Naive thymus-derived CD4-positive, alpha-beta T cell (primary cell): ENCODE measurements at regions not wholly inside any gene's neighbourhood (a gene's known extent, or its start where the extent isn't known, plus 50 kb on each side); places are given as distances from the start of the nearest gene placed in this dataset.
"Not testable (repeated sequence)": the region's sequence is repeated elsewhere in the genome, so short reads cannot be mapped to it uniquely, and the experiment has no call there.

ENCODE experiments used
- ATAC-seq: fragments of 150-1000 bp; cut with Tn5 transposase; 2 replicates; pipeline ENCODE4 v1.10.0; 2021; ENCODE audit warnings: mild to moderate bottlenecking, moderate library complexity
- CTCF ChIA-PET: fragments of 350-600 bp; sonication (Branson Sonifier 250); formaldehyde crosslinking; loops from one replicate; lab custom pipeline; 2021; ENCODE audit warnings: antibody characterized with exemption; lab: Charles Lee
- POLR2A ChIA-PET: fragments of 350-600 bp; sonication (Branson Sonifier 250); formaldehyde crosslinking; loops from one replicate; lab custom pipeline; 2021; ENCODE audit warnings: antibody characterized with exemption, inconsistent platforms; lab: Charles Lee
- DNase-seq, 9 donors: peaks; one replicate each; pipeline versions ENCODE4 v3.0.0 to v3.0.0-alpha.2; 2020 to 2022; ENCODE audit warnings: mixed read lengths in 1 of 9
- H3K27ac ChIP-seq: one replicate; pipeline ENCODE4 v1.7.0; 2013; ENCODE audit warnings: mild to moderate bottlenecking, low read depth, low read length, moderate library complexity
- H3K27me3 ChIP-seq, 2 donors: one replicate each; pipeline ENCODE4 v1.7.0; 2013; ENCODE audit warnings: low read length in 2 of 2, mild to moderate bottlenecking in 2 of 2, moderate library complexity in 2 of 2; ENCODE audit not compliant: control insufficient read depth in 2 of 2, insufficient read depth in 2 of 2
- H3K36me3 ChIP-seq, 3 experiments: 1 replicate in 2 of 3; 2 replicates in 1 of 3; pipeline ENCODE4 v1.7.0; 2013; ENCODE audit warnings: low read length in 3 of 3, mild to moderate bottlenecking in 3 of 3, moderate library complexity in 1 of 3; ENCODE audit not compliant: insufficient read depth in 3 of 3, control insufficient read depth in 2 of 3
- H3K4me1 ChIP-seq, 2 donors: one replicate each; pipeline ENCODE4 v1.7.0; 2013; ENCODE audit warnings: low read length in 2 of 2, mild to moderate bottlenecking in 2 of 2, moderate library complexity in 1 of 2; ENCODE audit not compliant: control insufficient read depth in 2 of 2, insufficient read depth in 2 of 2
- H3K4me3 ChIP-seq: 2 replicates; pipeline ENCODE4 v1.7.0; 2013; ENCODE audit warnings: mild to moderate bottlenecking, low read length
- H3K9me3 ChIP-seq, 3 experiments: 1 replicate in 2 of 3; 2 replicates in 1 of 3; pipeline ENCODE4 v1.7.0; 2013; ENCODE audit warnings: low read length in 3 of 3; ENCODE audit not compliant: control insufficient read depth in 2 of 3
- H3K27ac Mint-ChIP-seq, 9 donors: one replicate each; pipeline ENCODE4 v1.8.0; 2020 to 2022; ENCODE audit warnings: mixed read lengths in 9 of 9, mild to moderate bottlenecking in 8 of 9, moderate library complexity in 5 of 9, inconsistent platforms in 2 of 9
- H3K27me3 Mint-ChIP-seq, 5 donors: one replicate each; pipeline ENCODE4 v1.8.0; 2021 to 2022; ENCODE audit warnings: mixed read lengths in 5 of 5, mild to moderate bottlenecking in 1 of 5
- H3K36me3 Mint-ChIP-seq, 5 donors: one replicate each; pipeline ENCODE4 v1.8.0; 2020 to 2022; ENCODE audit warnings: mixed read lengths in 5 of 5, mild to moderate bottlenecking in 3 of 5, inconsistent platforms in 1 of 5
- H3K4me1 Mint-ChIP-seq, 7 donors: one replicate each; pipeline ENCODE4 v1.8.0; 2020 to 2022; ENCODE audit warnings: mixed read lengths in 7 of 7, mild to moderate bottlenecking in 3 of 7, inconsistent platforms in 1 of 7
- H3K4me3 Mint-ChIP-seq, 10 donors: one replicate each; pipeline ENCODE4 v1.8.0; 2020 to 2022; ENCODE audit warnings: mild to moderate bottlenecking in 10 of 10, mixed read lengths in 10 of 10, moderate library complexity in 6 of 10, inconsistent platforms in 2 of 10
- H3K9me3 Mint-ChIP-seq, 11 donors: one replicate each; pipeline ENCODE4 v1.8.0; 2020 to 2022; ENCODE audit warnings: mixed read lengths in 11 of 11, mild to moderate bottlenecking in 4 of 11, inconsistent platforms in 1 of 11, moderate library complexity in 1 of 11
- intact Hi-C, 2 donors: fragments of 100-400 bp; cut with micrococcal nuclease; formaldehyde crosslinking; loops; one replicate each; pipeline ENCODE4 v1.15.1; 2023

GRCh38 chr18:38186491-38186890 is 620.9 kb upstream of the CELF4 start:
- H3K36me3 Mint-ChIP-seq: no peaks in the 10 kb centered on the region
- Histone ChIP-seq H3K9me3 (no peaks in the 10 kb centered on the region), H3K4me3 (no peak overlapping the region), H3K27ac (no peak overlapping the region), H3K27me3 (no peaks in the 10 kb centered on the region), H3K36me3 (no peaks in the 10 kb centered on the region), H3K4me1 (no peaks in the 10 kb centered on the region)
- ChIA-PET CTCF (no interaction called here), POLR2A (no interaction called here)
- H3K4me3 Mint-ChIP-seq: no peak overlapping the region
- no peak for ATAC-seq
- peaks cover 0 to 13% (median 5%) of the 10 kb centered on the region in 11 donors for H3K9me3 Mint-ChIP-seq
- H3K4me1 Mint-ChIP-seq: no peaks in the 10 kb centered on the region
- H3K27me3 Mint-ChIP-seq: no peaks in the 10 kb centered on the region
- no peak overlapping the region for H3K27ac Mint-ChIP-seq
- no peak for DNase-seq
- intact Hi-C loops: no loop called here

GRCh38 chr18:38174594-38174993 is 609.0 kb upstream of the CELF4 start:
- Mint-ChIP-seq H3K9me3 (peaks cover 0 to 15% (median 0%) of the 10 kb centered on the region in 11 donors), H3K4me3 (no peak overlapping the region), H3K36me3 (no peaks in the 10 kb centered on the region), H3K4me1 (no peaks in the 10 kb centered on the region), H3K27me3 (no peaks in the 10 kb centered on the region), H3K27ac (no peak overlapping the region)
- no peaks in the 10 kb centered on the region for H3K36me3 ChIP-seq
- H3K4me1 ChIP-seq: no peaks in the 10 kb centered on the region
- DNase-seq: no peak
- H3K27me3 ChIP-seq: no peaks in the 10 kb centered on the region
- ATAC-seq: no peak
- CTCF ChIA-PET: no interaction called here
- POLR2A ChIA-PET: interaction anchor here (0.6 kb wide), 1 partner anchor 9 kb away, joined by 5 read pairs; no protein-coding TSS in a partner anchor
- no peaks in the 10 kb centered on the region for H3K9me3 ChIP-seq
- intact Hi-C loops: loop anchor here in 1 of 2 donors (10.0 kb wide), 1 partner anchor 60 kb away; no protein-coding TSS in a partner anchor
- H3K27ac ChIP-seq: no peak overlapping the region
- no peak overlapping the region for H3K4me3 ChIP-seq

DNA sequence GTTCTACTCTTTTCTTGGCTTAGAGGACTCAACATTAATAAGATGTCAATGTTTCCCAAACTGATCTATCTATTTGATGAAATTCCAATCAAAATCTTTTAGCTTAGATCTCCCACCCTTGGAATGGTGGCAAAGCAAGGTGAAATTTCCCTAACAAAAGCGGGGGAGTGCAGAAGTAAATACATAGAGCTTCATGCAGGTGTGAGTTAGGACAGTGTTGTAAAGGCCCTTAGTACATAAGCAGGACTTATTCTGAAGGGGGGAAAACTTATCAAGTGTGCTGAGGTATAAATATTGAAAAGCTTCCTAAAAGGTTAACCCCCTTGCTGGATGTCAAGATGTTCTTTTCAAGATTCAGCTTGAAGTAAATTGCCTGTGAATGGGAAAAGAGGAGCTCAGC is 608.6 kb upstream of the CELF4 start:
- intact Hi-C loops: loop anchor here in 1 of 2 donors (10.0 kb wide), 1 partner anchor 59 kb away; no protein-coding TSS in a partner anchor

DNA sequence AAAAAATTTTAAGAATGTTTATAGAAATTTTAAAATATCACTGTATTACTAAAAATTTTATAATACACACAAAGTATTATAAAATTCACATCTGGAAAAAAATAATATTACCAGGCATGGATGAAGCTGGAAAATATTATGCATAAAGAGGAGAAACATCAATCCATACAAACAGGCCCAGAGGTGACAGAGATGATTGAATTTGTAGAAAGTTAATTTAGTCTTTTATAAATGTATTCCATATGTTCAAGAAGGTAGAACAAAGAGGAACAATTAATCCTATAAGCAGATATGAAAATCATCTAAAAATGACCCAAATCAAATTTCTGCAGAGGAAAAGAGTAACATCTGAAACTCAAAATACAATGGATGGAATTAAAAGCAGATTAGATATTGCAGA is 605.2 kb upstream of the CELF4 start:
- Histone ChIP-seq H3K4me3 (no peak overlapping the region), H3K9me3 (no peaks in the 10 kb centered on the region), H3K27me3 (no peaks in the 10 kb centered on the region), H3K27ac (no peak overlapping the region), H3K36me3 (no peaks in the 10 kb centered on the region), H3K4me1 (no peaks in the 10 kb centered on the region)
- no peak overlapping the region for H3K27ac Mint-ChIP-seq
- ATAC-seq: no peak
- DNase-seq: no peak
- ChIA-PET POLR2A (no interaction called here), CTCF (no interaction called here)
- H3K36me3 Mint-ChIP-seq: no peaks in the 10 kb centered on the region
- H3K4me1 Mint-ChIP-seq: no peaks in the 10 kb centered on the region
- H3K4me3 Mint-ChIP-seq: no peak overlapping the region
- H3K9me3 Mint-ChIP-seq: peaks cover 0 to 15% (median 0%) of the 10 kb centered on the region in 11 donors
- H3K27me3 Mint-ChIP-seq: no peaks in the 10 kb centered on the region
- intact Hi-C loops: loop anchor here in 1 of 2 donors (10.0 kb wide), 1 partner anchor 56 kb away; no protein-coding TSS in a partner anchor

More for the DNA sequence above, 608.6 kb upstream of the CELF4 start:
- Histone ChIP-seq H3K36me3 (no peaks in the 10 kb centered on the region), H3K27me3 (no peaks in the 10 kb centered on the region), H3K4me1 (no peaks in the 10 kb centered on the region), H3K9me3 (no peaks in the 10 kb centered on the region), H3K4me3 (no peak overlapping the region), H3K27ac (no peak overlapping the region)
- Mint-ChIP-seq H3K27me3 (no peaks in the 10 kb centered on the region), H3K36me3 (no peaks in the 10 kb centered on the region), H3K4me1 (no peaks in the 10 kb centered on the region), H3K27ac (no peak overlapping the region), H3K4me3 (no peak overlapping the region), H3K9me3 (peaks cover 0 to 15% (median 0%) of the 10 kb centered on the region in 11 donors)
- CTCF ChIA-PET: no interaction called here
- no peak for DNase-seq
- ATAC-seq: no peak
- POLR2A ChIA-PET: interaction anchor here (0.6 kb wide), 1 partner anchor 9 kb away, joined by 5 read pairs; no protein-coding TSS in a partner anchor

DNA sequence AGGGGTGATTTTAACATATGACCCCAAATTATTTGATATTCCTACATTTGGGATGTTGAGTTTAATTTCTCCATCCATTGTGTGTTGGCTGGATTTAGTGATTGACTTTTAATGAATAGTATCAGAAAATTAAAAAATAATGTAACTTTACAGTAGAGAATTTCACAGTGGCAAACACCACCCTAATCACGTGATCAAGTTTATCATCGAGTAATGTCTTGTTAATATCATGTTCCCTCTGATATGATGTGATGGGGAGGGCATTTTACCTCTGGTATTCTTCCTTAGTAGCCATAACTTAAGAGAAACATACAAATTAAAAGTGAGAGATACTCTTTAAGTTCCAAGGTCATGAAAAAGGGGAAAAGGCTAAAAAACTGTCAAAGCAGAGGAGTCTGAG is 602.0 kb upstream of the CELF4 start:
- Mint-ChIP-seq H3K27ac (no peak overlapping the region), H3K9me3 (peaks cover 0 to 9% (median 0%) of the 10 kb centered on the region in 11 donors), H3K4me3 (no peak overlapping the region), H3K36me3 (no peaks in the 10 kb centered on the region), H3K4me1 (no peaks in the 10 kb centered on the region), H3K27me3 (no peaks in the 10 kb centered on the region)
- DNase-seq (no peak), ATAC-seq (no peak)
- H3K27ac ChIP-seq: no peak overlapping the region
- ChIA-PET POLR2A (no interaction called here), CTCF (interaction anchor here (0.6 kb wide), 1 partner anchor 9 kb away, joined by 6 read pairs; no protein-coding TSS in a partner anchor)
- intact Hi-C loops: no loop called here
- H3K4me3 ChIP-seq: no peak overlapping the region
- no peaks in the 10 kb centered on the region for H3K27me3 ChIP-seq
- H3K36me3 ChIP-seq: no peaks in the 10 kb centered on the region
- H3K9me3 ChIP-seq: no peaks in the 10 kb centered on the region
- no peaks in the 10 kb centered on the region for H3K4me1 ChIP-seq

DNA sequence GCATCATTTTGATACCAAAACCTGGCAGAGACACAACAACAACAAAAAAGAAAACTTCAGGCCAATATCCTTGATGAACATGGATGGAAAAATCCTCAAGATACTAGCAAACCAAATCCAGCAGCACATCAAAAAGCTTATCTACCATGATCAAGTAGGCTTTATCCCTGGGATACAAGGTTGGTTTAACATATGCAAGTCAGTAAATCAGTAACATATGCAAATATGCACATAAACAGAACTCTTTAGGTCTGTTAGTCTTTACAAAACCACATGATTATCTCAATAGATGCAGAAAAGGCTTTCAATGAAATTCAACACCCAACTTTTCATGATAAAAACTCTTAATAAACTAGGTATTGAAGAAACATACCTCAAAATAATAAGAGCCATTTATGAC is 587.5 kb upstream of the CELF4 start:
- CTCF ChIA-PET, H3K4me1 ChIP-seq, H3K27ac ChIP-seq, H3K9me3 ChIP-seq, DNase-seq, H3K36me3 ChIP-seq, H3K36me3 Mint-ChIP-seq, H3K27ac Mint-ChIP-seq, intact Hi-C loops, H3K4me3 ChIP-seq, H3K27me3 ChIP-seq, H3K4me1 Mint-ChIP-seq, POLR2A ChIA-PET, H3K27me3 Mint-ChIP-seq, ATAC-seq, H3K4me3 Mint-ChIP-seq: not testable (repeated sequence)
- H3K9me3 Mint-ChIP-seq: peaks cover 0 to 31% (median 11%) of the 10 kb centered on the region in 11 donors

- H3K36me3 Mint-ChIP-seq: no peaks in the 10 kb centered on the region
- no peaks in the 10 kb centered on the region for H3K27me3 ChIP-seq
- no peak overlapping the region for H3K27ac Mint-ChIP-seq
- H3K27ac ChIP-seq: no peak overlapping the region
- no peaks in the 10 kb centered on the region for H3K27me3 Mint-ChIP-seq
- no peaks in the 10 kb centered on the region for H3K9me3 ChIP-seq
- H3K4me1 Mint-ChIP-seq: no peaks in the 10 kb centered on the region
- H3K36me3 ChIP-seq: no peaks in the 10 kb centered on the region
- no peak overlapping the region for H3K4me3 Mint-ChIP-seq
- ChIA-PET POLR2A (no interaction called here), CTCF (no interaction called here)
- H3K4me3 ChIP-seq: no peak overlapping the region
- intact Hi-C loops: loop anchor here in 1 of 2 donors (10.0 kb wide), 1 partner anchor 58 kb away; no protein-coding TSS in a partner anchor
- no peak for DNase-seq
- H3K9me3 Mint-ChIP-seq: peaks cover 0 to 13% (median 0%) of the 10 kb centered on the region in 11 donors
- H3K4me1 ChIP-seq: no peaks in the 10 kb centered on the region
- ATAC-seq: no peak
These were observed 551.1 kb upstream of the CELF4 start for GRCh38 chr18:38116716-38117115.
